HG03039 (cell line): ENCODE measurements at regions not wholly inside any gene's neighbourhood (a gene's known extent, or its start where the extent isn't known, plus 50 kb on each side); places are given as distances from the start of the nearest gene placed in this dataset.
"Not testable (repeated sequence)": the region's sequence is repeated elsewhere in the genome, so short reads cannot be mapped to it uniquely, and the experiment has no call there.

Experiments
- ATAC-seq: cut with Tn5 transposase; IDR thresholded peaks from one replicate; pipeline ENCODE4 v1.9.1; 2021; ENCODE audit warnings: mild to moderate bottlenecking, moderate library complexity; ENCODE audit not compliant: unreplicated experiment

DNA sequence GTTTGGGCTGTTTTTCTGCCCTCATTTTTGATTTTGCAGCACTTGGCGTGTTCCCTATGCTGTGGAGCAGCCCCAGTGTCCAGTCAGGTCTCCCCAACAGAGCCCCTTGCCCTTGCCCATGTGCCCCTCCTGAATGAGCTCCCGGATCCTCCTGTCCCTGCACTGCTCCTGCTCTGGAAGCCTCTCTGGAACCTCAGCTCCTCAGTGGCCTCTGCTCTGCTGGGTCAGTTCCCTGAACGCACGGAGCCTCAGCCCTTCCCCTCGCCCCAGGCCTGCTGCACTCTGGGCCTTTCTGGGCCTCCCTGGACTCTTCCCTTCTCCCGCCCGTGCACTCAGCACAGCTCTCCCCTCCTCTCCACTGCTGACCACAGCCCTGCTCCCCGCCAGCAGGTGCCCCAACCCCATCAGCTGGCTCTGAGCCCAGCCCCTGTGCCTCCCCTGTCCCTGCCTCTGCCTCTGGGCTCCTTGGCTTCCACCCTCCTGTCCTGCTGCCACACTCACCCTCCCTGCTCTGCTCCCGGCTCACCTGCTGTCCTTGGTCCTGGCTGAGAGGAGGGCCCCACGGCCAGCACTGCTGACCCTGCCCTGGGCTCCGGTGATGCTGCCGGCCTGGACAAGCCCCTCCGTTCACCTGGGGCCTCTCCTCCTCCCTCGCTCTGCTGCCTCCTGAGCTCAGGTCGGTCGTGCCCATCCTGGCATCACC lies 220.6 kb downstream of the TMEM121 start:
- not testable (repeated sequence) for ATAC-seq

DNA sequence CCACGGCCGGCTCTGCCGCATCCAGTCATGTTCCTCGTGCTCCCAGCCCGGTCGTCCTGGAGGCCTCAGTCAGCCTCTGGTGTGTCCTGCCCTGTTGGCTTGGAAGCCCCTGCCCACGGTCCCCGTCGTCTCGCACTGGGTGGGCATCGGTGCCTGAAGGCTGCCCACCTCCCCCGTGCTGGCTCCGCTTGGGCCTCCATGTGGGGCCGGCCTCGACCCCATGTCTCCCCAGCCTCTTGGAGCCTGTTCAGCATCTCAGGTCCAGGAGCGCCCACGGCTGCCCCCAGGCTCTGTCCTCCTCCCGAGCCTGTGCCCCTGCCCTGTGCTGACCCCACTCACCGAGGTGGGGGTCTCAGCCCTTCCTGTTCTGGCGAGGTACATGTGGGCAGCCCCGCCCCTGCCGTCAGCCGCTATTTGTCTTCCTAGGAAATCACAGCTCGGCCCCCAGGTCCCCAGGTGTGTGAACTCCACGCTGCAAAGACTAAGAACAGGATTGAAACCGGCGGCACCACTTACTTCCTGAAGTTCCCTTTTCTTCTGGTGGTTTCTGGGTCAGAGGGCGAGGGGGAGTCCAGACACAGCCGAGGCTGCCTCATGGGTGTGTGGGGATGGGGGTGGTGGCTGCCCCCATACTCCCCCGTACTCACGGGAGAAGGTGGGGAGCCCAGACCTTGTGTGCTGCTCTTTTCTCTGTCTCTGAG lies 221.3 kb downstream of the TMEM121 start:
- ATAC-seq, result not testable (repeated sequence)

DNA sequence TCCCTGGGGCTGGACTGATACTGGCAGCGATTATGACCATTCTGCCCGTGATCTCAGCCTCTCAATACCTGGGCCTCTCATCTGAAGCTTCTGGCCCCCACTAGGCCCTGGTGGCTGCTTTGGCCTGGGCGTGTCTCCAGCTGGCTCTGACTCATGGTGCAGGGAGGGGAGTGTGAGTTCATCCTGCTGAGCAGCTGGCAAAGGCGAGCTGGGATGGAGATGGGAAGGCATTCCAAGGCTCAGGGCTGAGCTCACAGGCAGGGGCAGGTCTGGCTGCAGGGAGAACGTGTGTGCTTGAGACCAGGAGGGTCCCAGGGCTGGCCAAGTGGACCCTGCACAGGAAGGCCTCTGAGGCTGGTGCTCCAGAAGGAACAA lies 221.8 kb downstream of the TMEM121 start:
- ATAC-seq, result no peak

DNA sequence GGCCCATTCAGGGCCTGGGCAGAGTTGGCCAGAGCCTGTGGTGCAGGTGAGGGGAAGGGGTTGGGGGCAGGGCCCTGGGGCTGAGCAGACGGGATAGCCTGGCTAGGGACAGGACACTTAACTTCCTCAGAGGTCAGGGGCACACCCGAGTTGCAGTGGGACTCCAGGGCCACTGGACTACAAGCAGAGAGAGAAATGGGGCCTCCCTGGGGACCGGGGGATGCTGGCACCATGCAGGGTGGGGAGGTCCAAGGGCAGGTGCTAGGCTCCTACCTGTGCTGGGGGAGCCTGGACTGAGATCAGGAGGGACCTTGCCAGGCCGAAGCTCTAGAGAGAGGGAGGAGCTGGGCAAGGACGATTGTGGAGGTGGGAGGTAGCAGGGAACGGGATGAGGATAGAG lies 222.3 kb downstream of the TMEM121 start:
- not testable (repeated sequence) for ATAC-seq

DNA sequence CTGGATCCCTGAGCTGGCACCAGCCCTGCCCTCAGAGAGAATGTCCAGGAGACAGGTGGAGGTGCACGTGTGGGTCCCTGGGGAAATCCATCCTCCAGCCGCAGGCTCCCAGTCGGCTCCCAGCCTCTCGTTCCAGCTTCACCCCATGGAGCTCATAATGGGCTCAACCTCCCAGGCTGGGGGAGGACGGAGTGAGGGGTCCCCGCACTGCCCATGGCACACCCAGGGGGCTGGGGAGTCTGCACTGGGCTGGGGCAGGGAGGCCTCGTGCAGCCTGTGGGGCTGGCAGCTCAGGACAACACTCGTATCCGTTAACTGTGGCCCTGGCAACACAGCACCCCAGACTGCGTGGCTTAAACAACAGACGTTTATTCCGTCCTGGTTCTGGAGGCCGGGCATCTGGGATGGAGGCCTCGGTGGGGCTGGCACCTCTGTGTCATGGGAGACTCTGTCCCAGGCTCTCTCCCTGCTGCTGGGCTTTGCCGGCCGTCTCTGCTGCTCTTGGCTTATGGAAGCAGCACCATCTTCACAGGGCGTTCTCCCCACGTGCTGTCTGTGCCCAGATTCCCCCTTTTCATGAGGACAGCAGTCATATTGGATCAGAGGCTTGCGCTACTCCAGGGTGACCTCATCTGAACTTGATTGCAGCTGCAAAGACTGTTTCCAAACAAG lies 223.6 kb downstream of the TMEM121 start:
- not testable (repeated sequence) for ATAC-seq

DNA sequence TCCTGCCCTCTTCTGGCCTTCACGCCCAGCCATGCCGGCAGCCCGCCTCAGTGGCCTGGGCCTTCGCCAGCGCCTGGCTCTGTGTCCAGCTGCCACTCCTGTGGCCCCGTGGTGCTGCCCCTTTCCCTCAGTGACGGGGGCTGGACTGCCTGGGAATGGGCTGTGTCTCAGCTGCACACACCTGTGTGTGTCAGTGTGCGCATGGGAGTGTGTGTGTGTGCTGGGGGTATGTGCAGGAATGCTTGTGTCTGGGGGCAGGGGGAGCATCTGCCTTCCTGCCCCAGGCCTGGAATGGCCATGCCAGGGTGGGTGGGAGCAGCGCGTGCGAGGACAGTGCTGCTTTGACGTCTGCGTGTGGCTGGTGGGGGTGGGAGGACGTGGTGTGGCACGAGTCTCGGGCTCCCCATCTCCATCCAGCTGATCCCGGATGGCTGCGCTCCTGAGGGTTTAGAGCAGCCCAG lies 224.9 kb downstream of the TMEM121 start:
- not testable (repeated sequence) for ATAC-seq

DNA sequence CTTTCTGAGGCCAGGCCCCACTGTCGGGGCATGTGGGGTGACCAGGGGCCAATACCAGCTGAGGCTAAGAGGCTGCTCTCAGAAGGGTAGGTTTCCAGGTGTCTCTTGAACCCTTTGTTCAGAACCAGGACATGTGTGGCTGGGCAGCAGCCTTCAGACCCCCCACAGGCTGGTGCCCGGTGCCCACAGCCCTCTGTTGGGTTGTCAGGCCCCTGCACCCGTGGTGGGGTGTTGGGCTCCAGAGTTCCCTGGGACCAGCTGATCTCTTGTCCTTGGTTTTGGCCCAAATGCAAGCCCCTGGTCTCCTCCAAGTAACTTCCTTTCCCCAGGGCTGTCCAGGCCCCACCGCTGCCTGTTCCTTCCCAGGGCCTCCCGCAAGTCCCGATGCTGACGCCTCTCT lies 226.0 kb downstream of the TMEM121 start:
- ATAC-seq, result not testable (repeated sequence)

DNA sequence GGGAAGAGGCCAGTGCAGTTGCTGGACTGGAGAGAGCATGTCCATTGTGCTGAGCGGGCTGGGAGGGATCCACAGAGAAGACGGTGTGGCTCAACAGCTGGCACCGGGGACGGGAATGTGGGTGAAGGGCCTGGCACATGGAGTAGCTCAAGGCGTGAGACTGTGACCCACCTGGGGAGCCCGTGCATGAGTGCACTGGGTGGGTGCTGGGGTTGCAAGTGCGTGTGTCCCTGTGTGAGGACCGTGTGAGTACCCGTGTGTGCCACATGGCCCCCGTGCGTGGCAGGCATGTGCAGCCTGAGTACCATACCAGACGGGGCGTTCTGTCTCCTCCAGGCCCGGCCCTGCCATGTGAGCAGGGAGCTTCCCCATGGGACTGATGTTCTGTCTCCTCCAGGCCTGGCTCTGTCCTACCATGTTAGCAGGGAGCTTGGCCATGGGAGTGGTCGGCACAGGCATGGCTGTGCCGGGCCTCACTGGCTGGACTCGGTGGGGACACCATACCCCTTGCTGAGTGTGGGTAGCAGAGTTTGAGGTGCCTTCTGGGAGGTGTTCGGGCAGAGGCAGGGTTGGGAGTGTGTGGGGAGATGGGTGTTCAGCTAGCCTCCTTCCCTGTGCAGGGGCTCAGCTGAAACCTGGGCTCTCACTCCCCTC lies 234.4 kb downstream of the TMEM121 start:
- ATAC-seq, result no peak

DNA sequence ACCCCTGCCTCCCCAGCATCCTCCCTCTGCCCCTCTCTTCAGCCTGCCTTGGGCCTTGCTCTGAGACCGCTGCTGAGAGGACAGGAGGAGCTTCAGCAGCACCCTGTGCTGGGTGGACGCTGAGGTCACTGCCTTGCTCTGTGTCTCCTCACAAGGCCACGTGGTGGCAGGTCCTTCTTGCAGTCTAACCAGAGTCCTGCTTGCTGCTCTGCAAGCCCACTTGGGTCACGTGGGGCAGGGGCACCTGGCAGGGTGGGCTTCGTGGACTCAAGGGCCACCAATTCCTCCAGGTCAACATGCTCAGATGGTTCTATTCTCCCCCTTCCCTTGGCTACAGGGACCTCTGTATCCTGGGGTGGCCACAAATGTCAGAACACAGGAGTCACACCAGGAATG lies 235.0 kb downstream of the TMEM121 start:
- ATAC-seq, result not testable (repeated sequence)

DNA sequence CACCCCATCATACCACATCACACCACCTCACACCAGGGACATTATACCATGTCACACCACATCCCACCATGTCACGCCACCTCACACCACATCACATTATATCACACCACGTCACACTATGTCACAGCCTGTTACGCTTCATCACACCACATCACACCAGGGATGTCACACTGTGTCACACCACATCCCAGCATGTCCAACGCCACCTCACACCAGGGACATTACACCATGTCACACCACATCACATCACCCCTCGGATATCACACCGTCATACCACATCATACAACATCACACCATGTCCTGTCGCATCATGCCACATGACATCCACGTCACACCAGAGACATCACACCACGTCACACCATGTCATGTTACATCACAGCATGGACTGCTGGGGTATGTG lies 235.5 kb downstream of the TMEM121 start:
- ATAC-seq, result no peak

DNA sequence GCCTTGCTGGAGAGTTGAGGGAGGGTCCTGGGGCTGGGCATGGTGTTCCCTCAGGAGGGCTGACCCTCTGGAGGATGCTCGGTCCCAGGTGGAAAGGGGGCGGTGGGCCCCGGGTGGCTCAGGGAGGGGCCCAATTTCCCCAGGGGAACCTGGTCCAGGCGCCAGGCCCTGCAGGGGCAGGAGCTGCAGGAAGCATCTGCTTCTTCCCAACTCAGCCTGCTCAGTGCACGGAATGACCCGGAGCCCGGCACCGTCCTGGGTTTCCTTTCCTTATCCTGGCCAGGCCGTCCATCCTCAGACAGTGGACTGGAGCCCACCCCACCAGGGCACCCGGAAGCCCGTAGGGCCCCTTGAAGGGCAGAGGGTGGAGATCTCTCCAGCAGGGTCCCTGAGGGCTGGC lies 235.9 kb downstream of the TMEM121 start:
- ATAC-seq, result not testable (repeated sequence)

DNA sequence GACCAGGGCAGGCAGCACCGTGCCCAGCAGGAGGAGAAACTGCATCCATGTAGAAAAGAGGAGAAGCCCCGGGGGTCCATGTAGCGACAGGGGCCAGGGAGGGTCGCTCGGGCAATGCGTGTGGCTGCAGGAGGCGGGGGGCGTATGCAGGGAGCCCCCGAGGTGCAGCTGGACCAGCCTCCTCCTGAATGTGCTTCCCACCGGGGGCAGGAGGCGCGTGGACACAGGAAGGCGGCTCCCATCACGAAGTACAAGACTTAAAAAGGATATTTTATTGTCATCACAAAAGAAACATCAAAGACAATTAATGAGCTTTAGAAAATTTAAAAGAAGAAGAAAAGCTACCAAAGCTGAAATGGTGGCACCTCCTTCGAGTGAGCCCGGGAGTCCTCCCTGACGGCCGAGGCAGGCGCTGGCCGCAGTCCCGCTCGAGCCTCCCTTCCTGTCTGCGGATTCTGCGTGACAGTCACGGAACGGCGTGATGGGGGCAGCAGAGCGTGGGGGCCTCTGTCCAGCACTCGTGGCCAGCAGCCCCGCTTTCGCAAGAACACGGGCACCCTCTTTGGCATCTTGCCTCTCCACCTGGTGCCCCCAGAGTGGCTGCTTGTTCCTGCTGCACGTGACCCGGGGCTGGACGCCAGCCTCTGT lies 238.0 kb downstream of the TMEM121 start:
- not testable (repeated sequence) for ATAC-seq

DNA sequence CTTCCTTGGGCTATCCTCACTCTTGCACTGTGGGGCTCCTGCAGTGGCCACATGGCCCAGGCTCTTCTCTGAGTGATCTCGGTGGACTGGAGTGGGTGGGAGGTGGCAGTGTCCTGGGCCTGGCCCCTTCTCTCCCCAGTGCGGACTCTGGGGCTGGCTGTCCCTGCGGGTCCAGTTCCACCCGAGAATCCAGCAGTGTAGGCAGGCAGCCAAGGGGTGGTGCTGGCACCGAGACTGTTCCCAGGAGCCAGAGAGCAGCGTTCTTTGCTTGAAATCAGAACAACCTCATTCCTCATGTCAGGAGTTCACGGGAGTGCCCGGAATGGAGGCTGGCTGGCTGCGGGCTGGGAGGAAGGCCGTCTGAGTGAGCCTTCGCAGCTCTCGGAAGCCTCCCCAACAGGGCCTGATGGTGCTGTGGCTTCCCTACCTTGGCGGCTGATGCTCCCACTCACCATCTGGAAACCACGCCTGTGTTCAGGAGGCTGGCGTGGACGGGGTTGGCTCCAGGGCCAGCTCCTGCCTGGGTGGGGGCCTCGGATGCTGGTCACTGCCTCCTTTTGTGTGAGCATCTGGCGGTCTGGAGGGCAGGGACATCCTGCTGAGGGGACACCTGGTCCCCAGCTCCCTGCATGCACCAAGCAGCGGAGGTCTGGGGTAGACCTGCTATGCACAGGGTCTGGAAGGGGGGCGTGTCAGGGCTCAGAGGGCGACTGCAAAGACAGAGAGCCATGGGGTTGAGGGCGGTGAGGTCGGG lies 238.9 kb downstream of the TMEM121 start:
- ATAC-seq, result not testable (repeated sequence)

DNA sequence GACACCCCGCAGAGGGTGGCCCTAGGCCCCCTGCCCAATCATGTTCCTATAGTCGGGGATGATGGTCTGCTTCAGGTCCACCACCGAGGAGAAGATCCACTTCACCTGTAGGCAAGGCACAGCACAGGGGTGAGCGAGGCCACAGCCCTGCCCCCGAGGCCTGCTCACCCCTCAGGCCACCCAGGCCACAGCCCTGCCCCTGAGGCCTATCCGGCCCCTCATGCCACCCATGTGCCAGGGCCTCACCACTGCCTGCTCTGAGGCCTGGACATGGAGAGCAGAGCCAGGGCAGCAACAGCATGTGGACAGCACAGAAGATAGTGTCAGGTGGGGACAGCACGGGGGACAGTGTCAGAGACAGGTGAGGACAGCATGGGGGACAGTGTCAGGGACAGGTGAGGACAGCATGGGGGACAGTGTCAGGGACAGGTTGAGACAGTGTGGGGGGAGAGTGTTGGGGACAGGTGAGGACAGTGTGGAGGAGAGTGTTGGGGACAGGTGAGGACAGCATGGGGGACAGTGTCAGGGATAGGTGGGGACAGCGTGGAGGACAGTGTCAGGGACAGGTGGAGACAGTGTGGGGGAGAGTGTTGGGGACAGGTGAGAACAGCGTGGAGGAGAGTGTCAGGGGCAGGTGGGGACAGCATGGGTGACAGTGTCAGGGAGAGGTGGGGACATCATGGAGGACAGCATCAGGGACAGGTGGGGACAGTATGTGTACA lies 239.7 kb downstream of the TMEM121 start:
- ATAC-seq, result no peak

DNA sequence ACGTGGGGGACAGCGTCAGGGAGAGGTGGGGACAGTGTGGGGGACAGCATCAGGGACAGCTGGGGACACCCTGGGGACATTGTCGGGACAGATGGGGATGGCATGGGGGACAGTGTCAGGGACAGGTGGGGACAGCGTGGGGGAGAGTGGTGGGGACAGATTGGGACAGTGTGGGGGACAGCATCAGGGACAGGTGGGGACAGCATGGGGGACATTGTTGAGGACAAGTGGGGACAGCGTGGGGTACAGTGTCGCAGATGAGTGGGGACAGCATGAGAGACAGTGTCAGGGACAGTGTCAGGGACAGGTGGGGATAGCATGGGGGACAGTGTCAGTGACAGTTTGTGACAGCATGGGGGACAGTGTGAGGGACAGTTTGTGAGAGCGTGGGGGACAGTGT lies 240.9 kb downstream of the TMEM121 start:
- no peak for ATAC-seq

DNA sequence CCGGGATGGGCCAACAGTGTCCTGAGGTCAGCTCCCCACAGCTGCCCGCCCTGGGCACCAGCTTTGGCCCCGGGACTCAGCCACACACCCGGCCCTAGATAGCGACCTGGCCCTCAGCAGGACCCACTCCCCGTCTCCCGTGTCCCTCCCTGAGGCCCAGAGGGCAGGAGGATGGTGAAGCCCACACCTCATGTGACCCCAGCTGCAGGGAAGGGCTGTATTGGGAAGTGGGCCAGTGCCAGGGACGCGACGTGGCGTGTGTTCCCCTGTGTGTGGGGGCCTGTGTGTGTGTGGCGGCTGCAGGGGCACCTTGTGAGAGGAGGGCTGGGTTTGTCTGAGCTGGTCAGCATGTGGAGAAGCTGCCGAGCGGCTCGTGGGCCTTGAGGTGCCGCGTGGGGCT lies 241.7 kb downstream of the TMEM121 start:
- not testable (repeated sequence) for ATAC-seq

DNA sequence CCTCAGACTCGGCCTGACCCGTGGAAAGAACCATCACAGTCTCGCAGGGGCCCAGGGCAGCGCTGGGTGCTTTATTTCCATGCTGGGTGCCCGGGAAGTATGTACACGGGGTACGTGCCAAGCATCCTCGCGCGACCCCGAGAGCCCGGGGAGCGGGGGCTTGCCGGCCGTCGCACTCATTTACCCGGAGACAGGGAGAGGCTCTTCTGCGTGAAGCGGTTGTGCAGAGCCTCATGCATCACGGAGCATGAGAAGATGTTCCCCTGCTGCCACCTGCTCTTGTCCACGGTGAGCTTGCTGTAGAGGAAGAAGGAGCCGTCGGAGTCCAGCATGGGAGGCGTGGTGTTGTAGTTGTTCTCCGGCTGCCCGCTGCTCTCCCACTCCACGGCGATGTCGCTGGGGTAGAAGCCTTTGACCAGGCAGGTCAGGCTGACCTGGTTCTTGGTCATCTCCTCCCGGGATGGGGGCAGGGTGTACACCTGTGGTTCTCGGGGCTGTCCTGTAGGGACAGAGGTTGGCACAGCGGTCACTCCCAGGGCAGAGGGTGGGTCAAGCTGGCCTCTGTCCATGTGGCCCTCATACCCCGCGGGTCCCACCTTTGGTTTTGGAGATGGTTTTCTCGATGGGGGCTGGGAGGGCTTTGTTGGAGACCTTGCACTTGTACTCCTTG lies 242.8 kb downstream of the TMEM121 start:
- not testable (repeated sequence) for ATAC-seq

DNA sequence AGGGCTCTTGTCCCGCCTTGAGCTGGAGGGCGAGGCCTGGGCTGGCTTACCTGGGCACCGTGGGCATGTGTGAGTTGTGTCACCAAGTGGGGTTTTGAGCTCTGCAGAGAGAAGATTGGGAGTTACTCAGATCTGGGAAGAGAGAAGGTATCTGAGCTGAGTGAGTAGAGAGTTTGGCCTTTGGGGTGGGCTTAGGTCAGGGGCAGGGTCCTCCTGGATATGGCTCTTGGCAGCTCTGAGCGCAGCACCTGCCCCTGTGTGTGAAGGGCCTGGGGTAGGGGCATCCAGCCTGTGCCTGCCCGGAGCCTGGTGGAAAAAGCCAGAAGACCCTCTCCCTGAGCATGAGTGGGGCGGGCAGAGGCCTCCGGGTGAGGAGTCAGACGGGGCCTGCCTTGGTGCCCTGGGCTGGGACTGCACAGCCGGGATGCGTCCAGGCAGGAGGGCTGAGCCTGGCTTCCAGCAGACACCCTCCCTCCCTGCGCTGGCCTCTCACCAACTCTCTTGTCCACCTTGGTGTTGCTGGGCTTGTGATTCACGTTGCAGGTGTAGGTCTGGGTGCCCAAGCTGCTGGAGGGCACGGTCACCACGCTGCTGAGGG lies 244.3 kb downstream of the TMEM121 start:
- ATAC-seq, result not testable (repeated sequence)
